BLaER1 (cell line): ENCODE measurements at regions not wholly inside any gene's neighbourhood (a gene's known extent, or its start where the extent isn't known, plus 50 kb on each side); places are given as distances from the start of the nearest gene placed in this dataset.
"Not testable (repeated sequence)": the region's sequence is repeated elsewhere in the genome, so short reads cannot be mapped to it uniquely, and the experiment has no call there.

Experiments used
- H3K27ac ChIP-seq: shearing (Covaris generic); formaldehyde crosslinking; 2 replicates; pipeline ENCODE4 v1.8.1; 2022
- H3K27me3 ChIP-seq: shearing (Covaris generic); formaldehyde crosslinking; 2 replicates; pipeline ENCODE4 v1.8.1; 2022
- H3K36me3 ChIP-seq: shearing (Covaris generic); formaldehyde crosslinking; 2 replicates; pipeline ENCODE4 v1.8.1; 2022
- H3K4me1 ChIP-seq: shearing (Covaris generic); formaldehyde crosslinking; 2 replicates; pipeline ENCODE4 v1.8.1; 2022
- H3K4me2 ChIP-seq: shearing (Covaris generic); formaldehyde crosslinking; 2 replicates; pipeline ENCODE4 v1.8.1; 2022
- H3K4me3 ChIP-seq: shearing (Covaris generic); formaldehyde crosslinking; 2 replicates; pipeline ENCODE4 v1.8.1; 2022
- H3K9ac ChIP-seq: shearing (Covaris generic); formaldehyde crosslinking; 2 replicates; pipeline ENCODE4 v1.8.1; 2022
- H3K9me3 ChIP-seq: shearing (Covaris generic); formaldehyde crosslinking; 2 replicates; pipeline ENCODE4 v1.8.1; 2022
- H4K20me1 ChIP-seq: shearing (Covaris generic); formaldehyde crosslinking; 2 replicates; pipeline ENCODE4 v1.8.1; 2022
- Cebpa-rat ChIP-seq: shearing (Covaris generic); IDR thresholded peaks from 2 replicates; pipeline ENCODE4 v1.8.1; 2022

DNA sequence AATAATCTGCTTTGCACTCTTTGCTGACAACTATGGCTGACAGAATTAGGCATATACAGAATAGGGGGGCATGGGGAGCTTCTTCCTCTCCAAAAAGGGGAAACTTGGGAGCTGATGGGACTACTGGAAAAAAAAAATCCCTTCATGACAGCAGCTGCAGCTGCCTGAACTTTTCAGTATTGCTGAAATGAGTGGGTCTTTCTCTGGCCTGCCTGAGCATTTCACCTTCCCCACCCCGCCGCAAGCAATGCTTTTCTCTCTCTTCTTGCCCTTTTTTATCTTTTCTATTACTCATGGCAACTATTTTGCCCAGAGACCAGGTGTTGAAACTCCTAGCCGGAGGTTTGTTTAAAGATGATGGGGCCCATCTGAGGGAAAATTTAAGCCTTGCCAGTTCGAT is 244.9 kb downstream of the SEMA3D start:
- Histone ChIP-seq H3K9ac (no peak overlapping the region), H3K4me1 (no peaks in the 10 kb centered on the region), H4K20me1 (no peaks in the 10 kb centered on the region), H3K9me3 (no peaks in the 10 kb centered on the region), H3K4me3 (no peak overlapping the region), H3K36me3 (no peaks in the 10 kb centered on the region), H3K4me2 (no peak overlapping the region), H3K27ac (no peak overlapping the region), H3K27me3 (no peaks in the 10 kb centered on the region)
- no peak for TF ChIP-seq Cebpa-rat

DNA sequence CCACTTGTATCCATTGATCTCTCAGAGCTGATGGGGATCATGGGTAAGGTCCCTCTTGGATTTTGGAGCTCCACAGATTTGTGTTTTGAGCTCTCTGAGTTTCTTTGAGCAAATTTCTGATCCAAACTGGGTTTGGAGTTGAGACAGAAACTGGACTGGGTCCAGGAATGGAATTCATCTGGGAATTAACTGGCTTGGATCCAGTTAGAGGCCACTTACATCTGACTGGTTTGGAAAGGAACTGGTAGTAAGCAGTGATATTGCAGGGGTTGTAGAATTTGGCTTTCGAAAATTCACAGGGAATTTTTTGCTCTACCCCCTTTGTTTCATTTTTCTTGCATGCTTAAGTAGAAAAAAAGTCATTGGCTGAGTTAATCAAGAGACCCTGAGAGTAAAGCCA is 245.6 kb downstream of the SEMA3D start:
- H3K4me1 ChIP-seq, result no peaks in the 10 kb centered on the region
- H3K4me2 ChIP-seq, result no peak overlapping the region
- no peak for TF ChIP-seq Cebpa-rat
- no peak overlapping the region for H3K4me3 ChIP-seq
- H4K20me1 ChIP-seq, result no peaks in the 10 kb centered on the region
- H3K27me3 ChIP-seq, result no peaks in the 10 kb centered on the region
- no peaks in the 10 kb centered on the region for H3K9me3 ChIP-seq
- no peak overlapping the region for H3K9ac ChIP-seq
- H3K27ac ChIP-seq, result no peak overlapping the region
- no peaks in the 10 kb centered on the region for H3K36me3 ChIP-seq

DNA sequence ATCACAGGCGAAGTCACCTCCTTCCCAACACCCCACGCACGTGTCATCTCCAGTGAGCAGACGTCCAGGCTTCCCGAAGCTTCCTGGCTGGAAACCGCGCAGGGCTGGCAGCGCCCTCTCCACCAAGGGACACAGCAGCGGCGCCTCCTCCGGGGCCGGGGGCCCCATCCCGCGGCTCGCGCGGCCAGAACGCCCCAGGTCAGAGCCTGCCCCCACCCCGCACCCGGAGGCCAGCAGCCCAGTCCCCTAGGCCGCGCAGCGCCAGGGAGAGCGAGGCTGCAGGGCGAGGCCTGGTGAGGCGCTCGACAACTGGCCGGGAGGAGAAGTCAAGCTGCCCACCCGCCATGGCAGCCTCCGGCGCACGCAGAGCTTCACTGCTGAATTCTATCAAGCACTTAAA is 247.0 kb downstream of the SEMA3D start:
- TF ChIP-seq Cebpa-rat, result no peak
- no peak overlapping the region for H3K27ac ChIP-seq
- H3K36me3 ChIP-seq, result no peaks in the 10 kb centered on the region
- no peak overlapping the region for H3K9ac ChIP-seq
- H3K4me1 ChIP-seq, result no peaks in the 10 kb centered on the region
- no peak overlapping the region for H3K4me2 ChIP-seq
- H3K9me3 ChIP-seq, result no peaks in the 10 kb centered on the region
- H3K4me3 ChIP-seq, result no peak overlapping the region
- no peaks in the 10 kb centered on the region for H4K20me1 ChIP-seq
- H3K27me3 ChIP-seq, result no peaks in the 10 kb centered on the region

DNA sequence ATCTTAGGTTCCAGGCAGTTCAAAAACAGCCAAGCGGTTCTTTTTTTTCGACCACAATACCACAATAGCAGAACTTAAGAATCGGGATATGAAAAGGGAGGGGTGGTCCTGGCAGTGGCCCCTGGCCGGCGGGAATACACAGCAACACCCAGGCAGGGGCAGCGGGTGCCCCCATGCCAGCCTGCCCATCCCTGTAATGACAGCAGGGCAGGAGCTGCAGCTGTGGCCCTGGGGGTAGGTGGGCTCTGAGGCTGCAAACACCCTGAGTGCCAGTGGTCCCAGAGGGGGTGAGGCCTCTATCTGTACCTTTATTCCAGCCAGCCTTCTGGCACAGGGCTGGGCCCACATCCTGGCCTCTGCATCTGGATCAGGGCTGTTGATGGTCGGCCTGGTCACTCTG is 247.4 kb downstream of the SEMA3D start:
- Histone ChIP-seq H4K20me1 (no peaks in the 10 kb centered on the region), H3K9ac (no peak overlapping the region), H3K4me3 (no peak overlapping the region), H3K27me3 (no peaks in the 10 kb centered on the region), H3K4me2 (no peak overlapping the region), H3K36me3 (no peaks in the 10 kb centered on the region), H3K27ac (no peak overlapping the region), H3K4me1 (no peaks in the 10 kb centered on the region), H3K9me3 (no peaks in the 10 kb centered on the region)
- TF ChIP-seq Cebpa-rat, result no peak

DNA sequence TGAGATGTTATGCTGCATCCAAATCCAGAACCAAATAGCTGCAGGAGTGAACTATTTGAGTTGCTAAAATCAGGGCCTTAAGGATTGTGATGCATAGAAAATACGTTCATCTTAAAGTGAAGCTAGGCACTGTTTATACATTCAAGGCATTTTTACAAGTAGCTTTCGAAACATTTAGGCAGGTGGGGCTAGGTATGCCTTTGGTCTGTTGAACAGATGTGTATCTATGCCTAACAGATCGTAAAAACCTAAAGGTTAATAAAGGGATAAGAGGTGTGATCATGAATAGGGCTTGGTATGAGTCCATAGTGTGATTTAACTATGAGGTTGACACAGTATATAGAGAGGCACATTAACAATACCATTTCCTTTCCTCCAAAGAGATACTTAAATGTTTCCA is 262.5 kb downstream of the SEMA3D start:
- no peaks in the 10 kb centered on the region for H3K36me3 ChIP-seq
- H3K4me1 ChIP-seq, result no peaks in the 10 kb centered on the region
- no peak overlapping the region for H3K4me2 ChIP-seq
- H3K27me3 ChIP-seq, result no peaks in the 10 kb centered on the region
- no peak overlapping the region for H3K27ac ChIP-seq
- H3K9me3 ChIP-seq, result peaks cover 5% of the 10 kb centered on the region; the same call in 1 of the 2 replicates
- H4K20me1 ChIP-seq, result no peaks in the 10 kb centered on the region
- no peak for TF ChIP-seq Cebpa-rat
- no peak overlapping the region for H3K9ac ChIP-seq
- H3K4me3 ChIP-seq, result no peak overlapping the region

DNA sequence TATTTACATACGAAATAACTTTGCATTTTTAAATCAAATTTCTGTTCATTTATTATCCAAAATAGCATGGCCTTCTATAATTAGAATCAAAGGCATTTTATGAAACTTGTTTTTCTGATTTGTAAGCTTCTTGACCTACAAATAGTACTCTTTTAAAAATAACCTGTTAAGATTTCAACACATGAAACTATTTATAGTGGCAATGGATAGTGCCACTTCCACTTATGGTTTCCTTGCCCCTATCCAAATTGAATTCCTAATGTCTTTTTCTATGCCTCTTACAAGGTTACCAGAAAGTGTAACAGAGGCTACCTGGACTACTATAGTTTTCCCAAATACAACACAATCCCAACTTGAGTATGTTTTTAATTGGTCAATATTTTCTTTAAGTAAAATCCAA is 263.5 kb downstream of the SEMA3D start:
- Histone ChIP-seq H4K20me1 (no peaks in the 10 kb centered on the region), H3K4me3 (no peak overlapping the region), H3K27ac (no peak overlapping the region), H3K9ac (no peak overlapping the region), H3K9me3 (peaks cover 5% of the 10 kb centered on the region; the same call in 1 of the 2 replicates), H3K4me2 (no peak overlapping the region), H3K4me1 (no peaks in the 10 kb centered on the region), H3K36me3 (no peaks in the 10 kb centered on the region), H3K27me3 (no peaks in the 10 kb centered on the region)
- no peak for TF ChIP-seq Cebpa-rat

DNA sequence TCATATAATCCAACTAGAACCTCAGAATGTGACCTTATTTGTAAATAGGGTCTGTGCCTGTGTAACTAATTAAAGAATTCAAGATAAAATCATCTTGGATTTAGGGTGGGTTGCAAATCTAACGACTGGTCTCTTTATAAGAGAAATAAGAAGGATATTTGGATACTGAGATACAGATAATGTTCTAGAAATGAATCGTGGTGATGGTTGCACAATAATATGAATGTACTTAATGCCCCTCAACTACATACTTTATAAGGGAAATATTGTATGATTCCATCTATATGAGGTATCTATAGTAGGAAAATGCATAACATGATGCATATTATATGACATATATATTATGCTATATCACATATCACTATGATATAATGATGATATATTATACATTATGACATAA is 265.7 kb downstream of the SEMA3D start:
- Histone ChIP-seq H3K4me3 (no peak overlapping the region), H4K20me1 (no peaks in the 10 kb centered on the region), H3K4me1 (no peaks in the 10 kb centered on the region), H3K27ac (no peak overlapping the region), H3K9ac (no peak overlapping the region), H3K9me3 (peaks cover 5% of the 10 kb centered on the region; the same call in 1 of the 2 replicates), H3K27me3 (no peaks in the 10 kb centered on the region), H3K36me3 (no peaks in the 10 kb centered on the region), H3K4me2 (no peak overlapping the region)
- TF ChIP-seq Cebpa-rat, result no peak

DNA sequence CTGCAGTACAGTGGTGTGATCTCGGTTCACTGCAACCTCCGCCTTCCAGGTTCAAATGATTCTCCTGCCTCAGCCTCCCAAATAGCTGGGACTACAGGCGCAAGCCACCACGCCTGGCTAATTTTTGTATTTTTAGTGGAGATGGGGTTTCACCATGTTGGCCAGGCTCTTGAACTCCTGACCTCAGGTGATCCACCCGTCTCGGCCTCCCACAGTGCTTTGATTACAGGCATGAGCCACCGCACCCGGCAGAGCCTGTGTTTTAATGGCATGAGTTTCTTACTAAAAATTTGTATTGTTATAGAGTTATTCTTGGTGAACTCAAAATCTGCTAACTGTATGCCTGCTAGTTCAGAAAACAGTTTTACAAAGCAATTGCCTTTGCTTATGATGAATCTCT is 269.9 kb downstream of the SEMA3D start:
- H3K4me2 ChIP-seq, H3K9me3 ChIP-seq, H3K4me3 ChIP-seq, H3K9ac ChIP-seq, H3K27ac ChIP-seq, H3K4me1 ChIP-seq, H3K36me3 ChIP-seq, H4K20me1 ChIP-seq, H3K27me3 ChIP-seq: not testable (repeated sequence)

DNA sequence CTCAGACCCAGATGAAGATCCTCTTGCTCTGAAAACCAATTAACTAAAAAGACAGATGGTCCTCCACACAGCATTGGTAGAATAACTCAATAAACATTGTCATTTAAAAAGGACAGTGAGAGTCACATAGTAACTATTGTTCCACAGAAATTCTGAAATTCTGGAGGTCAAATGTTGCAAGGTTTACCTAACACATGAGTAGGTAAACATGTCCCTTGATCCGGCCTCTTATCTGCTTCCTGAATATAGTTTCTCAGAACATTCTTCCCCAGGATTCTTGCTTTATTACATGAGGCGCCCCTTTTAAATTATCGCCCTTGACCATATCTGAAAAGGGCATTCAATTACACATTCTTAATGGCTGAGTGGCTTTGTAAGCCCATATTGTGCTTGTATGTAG is 270.7 kb downstream of the SEMA3D start:
- Histone ChIP-seq H3K9ac (no peak overlapping the region), H3K4me2 (no peak overlapping the region), H3K27me3 (no peaks in the 10 kb centered on the region), H3K27ac (no peak overlapping the region), H3K9me3 (peaks cover 5% of the 10 kb centered on the region; the same call in 1 of the 2 replicates), H3K36me3 (no peaks in the 10 kb centered on the region), H3K4me1 (no peaks in the 10 kb centered on the region), H3K4me3 (no peak overlapping the region), H4K20me1 (no peaks in the 10 kb centered on the region)
- TF ChIP-seq Cebpa-rat, result no peak

DNA sequence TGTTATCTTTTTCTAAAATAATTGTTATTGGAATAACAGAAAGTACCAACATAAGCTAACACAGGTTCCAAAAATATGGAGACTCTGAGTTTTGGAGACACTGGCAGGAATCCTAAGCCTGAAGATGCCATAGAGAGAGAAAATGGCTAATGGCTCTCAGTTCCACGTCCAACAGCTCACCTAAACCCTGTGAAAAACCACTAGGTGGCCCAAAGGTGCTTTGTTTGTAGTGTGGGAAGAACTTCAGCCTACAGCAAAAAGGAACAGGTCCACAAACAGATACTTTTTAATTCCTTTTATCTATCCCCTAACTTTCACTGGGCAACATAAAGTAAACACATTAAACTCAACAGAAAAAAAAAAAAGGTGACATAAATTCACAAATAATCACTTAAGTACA is 272.3 kb downstream of the SEMA3D start:
- no peak for TF ChIP-seq Cebpa-rat
- Histone ChIP-seq H3K4me2 (no peak overlapping the region), H3K9ac (no peak overlapping the region), H3K27me3 (no peaks in the 10 kb centered on the region), H3K27ac (no peak overlapping the region), H3K9me3 (no peaks in the 10 kb centered on the region), H3K36me3 (no peaks in the 10 kb centered on the region), H3K4me1 (peaks cover 2% of the 10 kb centered on the region), H4K20me1 (no peaks in the 10 kb centered on the region), H3K4me3 (no peak overlapping the region)

DNA sequence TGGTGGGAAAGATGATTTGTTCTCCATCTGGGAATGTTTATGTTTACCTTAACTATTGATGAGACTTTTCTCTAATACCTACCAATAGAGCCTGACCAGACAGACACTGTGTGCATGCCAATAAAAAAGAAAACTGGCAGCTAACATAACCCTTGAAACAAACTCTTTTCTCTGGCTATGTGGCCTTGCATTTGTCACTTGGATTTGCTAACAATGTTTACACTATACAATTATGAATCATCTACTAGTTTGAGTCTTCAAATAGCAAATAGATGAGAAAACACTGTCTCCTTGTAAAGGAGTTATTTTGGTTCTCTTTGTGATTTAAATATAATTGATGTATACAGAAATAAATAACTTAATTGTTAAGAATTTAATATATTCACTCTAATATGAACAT is 273.1 kb downstream of the SEMA3D start:
- Histone ChIP-seq H3K36me3 (no peaks in the 10 kb centered on the region), H3K9ac (no peak overlapping the region), H3K4me3 (no peak overlapping the region), H3K9me3 (no peaks in the 10 kb centered on the region), H3K4me2 (no peak overlapping the region), H4K20me1 (no peaks in the 10 kb centered on the region), H3K27me3 (no peaks in the 10 kb centered on the region), H3K4me1 (peaks cover 7% of the 10 kb centered on the region), H3K27ac (no peak overlapping the region)
- no peak for TF ChIP-seq Cebpa-rat
